ENCODE measurements at regions not wholly inside any gene's neighbourhood (a gene's known extent, or its start where the extent isn't known, plus 50 kb on each side); places are given as distances from the start of the nearest gene placed in this dataset.

DNA sequence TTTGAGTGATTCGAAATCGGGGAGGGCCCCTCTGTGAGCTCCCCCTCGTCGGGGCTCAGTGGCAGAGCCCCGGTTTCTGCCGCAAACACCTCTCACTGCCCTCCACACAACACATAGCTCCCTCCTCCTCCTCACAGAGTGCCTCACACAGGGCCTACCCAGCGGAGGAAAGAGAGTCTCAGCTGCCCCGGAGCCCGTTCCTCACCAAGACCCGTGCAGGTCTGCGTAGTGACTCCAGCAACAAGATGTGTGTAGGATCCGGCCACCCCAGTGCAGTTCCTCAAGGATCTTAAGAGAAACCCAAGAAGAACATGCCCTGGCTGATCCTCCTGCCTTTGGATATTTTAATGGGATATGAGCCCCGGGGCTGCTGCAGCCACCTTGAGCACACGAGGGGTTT, 238.4 kb downstream of the BRD1 start:
- no peak overlapping the region for H3K4me3 ChIP-seq (ENCODE audit: control insufficient read depth, low read depth, low read length)
- TF ChIP-seq, protein P1, sequence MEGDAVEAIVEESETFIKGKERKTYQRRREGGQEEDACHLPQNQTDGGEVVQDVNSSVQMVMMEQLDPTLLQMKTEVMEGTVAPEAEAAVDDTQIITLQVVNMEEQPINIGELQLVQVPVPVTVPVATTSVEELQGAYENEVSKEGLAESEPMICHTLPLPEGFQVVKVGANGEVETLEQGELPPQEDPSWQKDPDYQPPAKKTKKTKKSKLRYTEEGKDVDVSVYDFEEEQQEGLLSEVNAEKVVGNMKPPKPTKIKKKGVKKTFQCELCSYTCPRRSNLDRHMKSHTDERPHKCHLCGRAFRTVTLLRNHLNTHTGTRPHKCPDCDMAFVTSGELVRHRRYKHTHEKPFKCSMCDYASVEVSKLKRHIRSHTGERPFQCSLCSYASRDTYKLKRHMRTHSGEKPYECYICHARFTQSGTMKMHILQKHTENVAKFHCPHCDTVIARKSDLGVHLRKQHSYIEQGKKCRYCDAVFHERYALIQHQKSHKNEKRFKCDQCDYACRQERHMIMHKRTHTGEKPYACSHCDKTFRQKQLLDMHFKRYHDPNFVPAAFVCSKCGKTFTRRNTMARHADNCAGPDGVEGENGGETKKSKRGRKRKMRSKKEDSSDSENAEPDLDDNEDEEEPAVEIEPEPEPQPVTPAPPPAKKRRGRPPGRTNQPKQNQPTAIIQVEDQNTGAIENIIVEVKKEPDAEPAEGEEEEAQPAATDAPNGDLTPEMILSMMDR (IDR thresholded peaks at IDR 0.05; ENCODE audit: control insufficient read depth, insufficient read depth, low read depth, low read length, missing control alignments) = no peak
- no peak for DNase-seq (ENCODE audit: low read depth)

- no peak for DNase-seq (ENCODE audit: low read depth)
- no peak overlapping the region for H3K4me3 ChIP-seq (ENCODE audit: control insufficient read depth, low read depth, low read length)
- TF ChIP-seq, protein P1 (IDR thresholded peaks at IDR 0.05; ENCODE audit: control insufficient read depth, insufficient read depth, low read depth, low read length, missing control alignments) = no peak
Measured at GRCh38 chr22:49588739-49589138, 238.9 kb downstream of the BRD1 start.

GRCh38 chr22:49587987-49588386, 239.7 kb downstream of the BRD1 start:
- DNase-seq (ENCODE audit: low read depth) = no peak
- TF ChIP-seq, protein P1 (IDR thresholded peaks at IDR 0.05; ENCODE audit: control insufficient read depth, insufficient read depth, low read depth, low read length, missing control alignments) = no peak
- no peak overlapping the region for H3K4me3 ChIP-seq (ENCODE audit: control insufficient read depth, low read depth, low read length)

DNA sequence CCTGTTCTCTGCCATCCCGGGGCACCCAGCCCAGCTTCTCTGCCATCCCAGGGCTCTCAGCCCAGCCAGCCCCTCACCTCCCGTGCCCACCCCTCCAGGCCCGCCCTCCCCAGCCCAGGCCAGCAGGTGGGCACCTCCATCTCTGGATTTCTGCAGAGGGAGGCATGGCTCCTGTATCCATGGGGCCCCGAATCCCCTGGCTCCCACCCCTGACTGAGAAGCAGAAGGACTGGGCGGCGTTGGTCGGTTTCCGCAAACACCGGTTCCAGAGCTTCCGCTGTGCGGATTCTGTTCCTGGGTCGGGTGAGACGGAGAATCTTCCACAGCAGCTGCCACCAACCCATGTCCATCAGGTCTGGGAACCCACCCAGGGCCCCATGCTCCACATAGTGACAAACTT, 240.3 kb downstream of the BRD1 start:
- DNase-seq (ENCODE audit: low read depth) = no peak
- TF ChIP-seq, protein P1 (IDR thresholded peaks at IDR 0.05; ENCODE audit: control insufficient read depth, insufficient read depth, low read depth, low read length, missing control alignments) = no peak
- no peak overlapping the region for H3K4me3 ChIP-seq (ENCODE audit: control insufficient read depth, low read depth, low read length)

DNA sequence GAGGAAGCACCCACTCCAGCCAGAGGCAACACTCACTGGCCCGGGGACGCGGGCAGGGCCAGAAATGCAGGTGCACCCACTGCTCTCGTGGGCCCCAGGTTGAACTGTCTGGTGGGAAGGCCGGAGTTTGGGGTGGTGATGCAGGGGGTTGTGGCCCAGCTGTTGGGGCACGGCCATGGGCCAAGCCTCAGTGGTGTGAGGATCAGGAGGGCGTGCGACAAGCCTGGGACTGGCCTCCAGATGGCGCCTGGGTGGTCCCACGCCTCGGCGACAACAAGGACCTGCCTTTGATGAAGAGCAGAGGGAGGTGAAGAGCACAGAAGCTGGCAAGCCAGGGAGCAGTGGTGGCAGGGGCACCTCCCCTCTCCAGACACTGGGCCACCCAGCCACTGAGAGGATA, 240.8 kb downstream of the BRD1 start:
- DNase-seq (ENCODE audit: low read depth) = no peak
- H3K4me3 ChIP-seq (ENCODE audit: control insufficient read depth, low read depth, low read length) = no peak overlapping the region
- TF ChIP-seq, protein P1 (IDR thresholded peaks at IDR 0.05; ENCODE audit: control insufficient read depth, insufficient read depth, low read depth, low read length, missing control alignments) = no peak

DNA sequence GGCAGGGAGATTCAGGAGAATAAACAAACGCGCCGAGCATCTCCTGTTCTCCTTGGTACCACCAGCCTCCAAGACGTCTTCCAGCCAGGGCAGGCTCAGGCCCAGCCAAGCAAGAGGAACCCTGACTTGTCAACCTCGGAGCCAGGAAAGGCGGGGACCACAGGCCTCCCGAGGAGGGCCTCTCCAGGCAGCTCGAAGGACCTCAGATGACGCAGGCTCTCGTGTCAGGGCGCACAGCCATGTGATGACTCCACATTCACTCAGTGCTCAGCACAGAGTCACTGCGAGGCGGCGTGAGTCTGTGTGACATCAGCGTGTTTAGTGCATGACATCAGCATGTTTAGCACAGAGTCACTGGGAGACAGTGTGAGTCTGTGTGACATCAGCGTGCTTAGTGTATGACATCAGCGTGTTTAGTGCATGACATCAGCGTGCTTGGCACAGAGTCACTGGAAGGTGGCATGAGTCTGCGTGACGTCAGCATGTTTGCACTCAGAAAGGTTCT, 241.4 kb downstream of the BRD1 start:
- DNase-seq (ENCODE audit: low read depth) = no peak
- H3K4me3 ChIP-seq (ENCODE audit: control insufficient read depth, low read depth, low read length) = no peak overlapping the region
- TF ChIP-seq, protein P1 (IDR thresholded peaks at IDR 0.05; ENCODE audit: control insufficient read depth, insufficient read depth, low read depth, low read length, missing control alignments) = no peak

Data from AG09309 (cell line).